AG09309 (cell line): ENCODE measurements at regions not wholly inside any gene's neighbourhood (a gene's known extent, or its start where the extent isn't known, plus 50 kb on each side); places are given as distances from the start of the nearest gene placed in this dataset.

Source experiments
- DNase-seq: peaks from one replicate; pipeline ENCODE4 v3.0.0-alpha.2; 2010; ENCODE audit warnings: low read depth
- H3K4me3 ChIP-seq: 2 replicates; pipeline ENCODE4 v1.5.1; 2011; ENCODE audit warnings: mild to moderate bottlenecking, low read depth, low read length, moderate library complexity; ENCODE audit not compliant: control insufficient read depth
- CTCF ChIP-seq: IDR thresholded peaks from 2 replicates; pipeline ENCODE4 v1.5.1; 2011; ENCODE audit warnings: mild to moderate bottlenecking, low read depth, low read length, inconsistent platforms; ENCODE audit not compliant: insufficient read depth, control insufficient read depth; ENCODE audit errors: missing control alignments

- DNase-seq: no peak
- no peak overlapping the region for H3K4me3 ChIP-seq
Observed at GRCh38 chr9:87829756-87830155, 52.9 kb upstream of the SPATA31E1 start.

GRCh38 chr9:87830446-87830845 is 52.2 kb upstream of the SPATA31E1 start:
- no peak for DNase-seq
- H3K4me3 ChIP-seq: no peak overlapping the region
- no peak for TF ChIP-seq CTCF

More at GRCh38 chr9:87829756-87830155, 52.9 kb upstream of the SPATA31E1 start:
- TF ChIP-seq CTCF: no peak

- no peak for TF ChIP-seq CTCF
- DNase-seq: no peak
- no peak overlapping the region for H3K4me3 ChIP-seq
Observed at GRCh38 chr9:87831159-87831558, 51.5 kb upstream of the SPATA31E1 start.
